ENCODE measurements at regions not wholly inside any gene's neighbourhood (a gene's known extent, or its start where the extent isn't known, plus 50 kb on each side); places are given as distances from the start of the nearest gene placed in this dataset.

DNA sequence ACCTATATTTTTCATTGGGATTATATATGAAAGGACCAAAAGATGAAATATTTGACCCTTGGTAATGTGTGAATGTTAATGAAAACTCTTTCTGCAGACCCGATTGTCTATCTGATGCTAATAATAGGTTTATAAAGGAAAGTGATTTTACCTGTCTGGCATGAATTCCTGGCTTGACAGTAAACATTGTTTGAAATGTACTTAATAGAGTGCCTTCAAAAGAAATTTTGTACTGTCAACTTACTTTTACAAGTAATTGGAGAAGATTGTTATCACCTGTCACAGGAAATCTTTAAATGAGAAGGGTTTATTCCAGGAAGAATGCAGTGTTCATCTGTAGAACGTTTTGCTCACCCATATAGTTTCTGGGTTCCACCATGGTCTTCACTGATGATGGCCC, 588.2 kb downstream of the INHBA start:
- H3K4me3 Mint-ChIP-seq: no peak overlapping the region
- H3K27ac Mint-ChIP-seq: no peak overlapping the region
- peaks cover 6% of the 10 kb centered on the region for H3K27me3 Mint-ChIP-seq
- H3K4me1 Mint-ChIP-seq: no peaks in the 10 kb centered on the region
- H3K36me3 Mint-ChIP-seq: no peaks in the 10 kb centered on the region
- no peaks in the 10 kb centered on the region for H3K9me3 Mint-ChIP-seq

DNA sequence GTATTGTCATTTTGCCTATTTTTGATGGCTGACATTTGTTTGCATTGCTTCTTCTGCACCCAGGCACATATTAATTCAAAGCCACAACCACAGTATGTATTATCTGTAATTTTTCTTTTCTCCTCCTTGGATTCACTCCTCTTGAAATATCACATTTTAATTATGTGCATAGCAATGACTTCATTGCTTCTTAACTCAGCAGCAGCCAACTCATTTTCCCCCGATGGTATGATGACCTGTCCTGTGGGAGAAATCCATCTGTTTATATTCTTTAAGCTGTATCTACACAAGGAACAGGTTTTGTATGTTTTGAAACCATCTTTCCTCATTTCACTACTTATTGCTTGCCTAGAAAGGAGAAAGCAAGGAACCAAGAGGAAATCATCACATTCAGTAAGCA, 588.8 kb downstream of the INHBA start:
- Mint-ChIP-seq H3K27ac (no peak overlapping the region), H3K9me3 (no peaks in the 10 kb centered on the region), H3K4me3 (no peak overlapping the region), H3K27me3 (peaks cover 6% of the 10 kb centered on the region), H3K36me3 (peaks cover 1% of the 10 kb centered on the region), H3K4me1 (no peaks in the 10 kb centered on the region)

DNA sequence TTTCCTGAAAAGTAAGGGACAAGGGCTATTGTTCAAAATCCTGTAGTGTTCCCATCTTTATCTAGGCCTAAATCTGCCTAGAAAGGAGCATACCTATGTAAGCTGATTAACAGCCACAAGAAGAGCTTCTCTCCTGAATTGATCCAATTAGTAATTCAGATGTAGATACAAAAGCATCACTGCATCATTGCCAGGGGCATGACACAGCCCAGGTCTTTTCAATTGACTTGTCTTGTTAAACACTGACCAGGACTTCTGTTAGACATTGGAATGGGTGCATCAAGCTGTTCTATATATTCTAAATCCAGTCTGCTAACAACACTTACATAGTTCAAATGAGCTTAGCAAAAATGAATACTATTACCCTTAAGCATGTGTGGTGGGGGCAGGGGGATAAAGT, 589.2 kb downstream of the INHBA start:
- H3K4me1 Mint-ChIP-seq: no peaks in the 10 kb centered on the region
- H3K36me3 Mint-ChIP-seq: peaks cover 1% of the 10 kb centered on the region
- H3K27ac Mint-ChIP-seq: no peak overlapping the region
- no peak overlapping the region for H3K4me3 Mint-ChIP-seq
- no peaks in the 10 kb centered on the region for H3K9me3 Mint-ChIP-seq
- H3K27me3 Mint-ChIP-seq: peaks cover 6% of the 10 kb centered on the region

DNA sequence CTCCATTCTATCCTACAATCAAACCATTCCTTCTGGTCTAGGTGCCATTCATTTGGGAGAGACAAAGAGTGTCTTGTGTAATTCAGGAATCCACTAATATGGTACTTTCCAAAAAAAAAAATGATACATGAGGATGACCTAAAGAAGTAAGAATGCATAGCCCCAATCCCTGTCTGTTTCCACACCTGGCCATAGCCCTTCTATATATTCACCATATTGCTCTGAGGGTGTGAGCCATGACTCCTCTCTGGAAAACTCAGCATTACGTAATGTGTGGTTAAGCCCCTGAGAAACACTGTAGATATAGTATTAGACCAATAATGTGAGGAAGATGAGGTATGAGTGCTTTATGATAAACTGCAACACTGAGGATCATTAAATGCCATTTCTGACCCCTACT, 592.7 kb downstream of the INHBA start:
- Mint-ChIP-seq H3K27me3 (peaks cover 6% of the 10 kb centered on the region), H3K36me3 (peaks cover 1% of the 10 kb centered on the region), H3K4me3 (no peak overlapping the region), H3K4me1 (peaks cover 0 to 1% (median 0%) of the 10 kb centered on the region in 3 donors), H3K27ac (no peak overlapping the region), H3K9me3 (no peaks in the 10 kb centered on the region)

DNA sequence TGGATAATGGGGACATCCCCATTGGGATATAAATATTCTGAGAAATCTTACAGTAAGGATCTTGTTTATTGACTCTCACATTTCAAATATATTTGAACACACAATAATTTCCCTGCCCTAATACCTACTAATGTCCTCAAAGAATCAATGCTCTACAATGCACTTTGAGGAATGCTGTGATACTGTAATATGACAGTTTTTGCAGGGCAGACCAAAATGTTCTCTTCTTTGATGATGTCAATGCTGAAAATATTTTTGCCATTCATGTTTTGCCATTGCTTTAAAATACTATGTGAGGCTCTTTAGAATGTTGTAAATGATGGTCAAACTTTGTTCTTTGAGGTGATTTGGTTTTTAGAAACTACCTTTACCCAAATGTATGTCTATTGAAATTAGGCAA, 594.1 kb downstream of the INHBA start:
- Mint-ChIP-seq H3K9me3 (no peaks in the 10 kb centered on the region), H3K36me3 (peaks cover 1% of the 10 kb centered on the region), H3K27me3 (peaks cover 6% of the 10 kb centered on the region), H3K4me1 (peaks cover 0 to 1% (median 0%) of the 10 kb centered on the region in 3 donors), H3K4me3 (no peak overlapping the region), H3K27ac (no peak overlapping the region)

DNA sequence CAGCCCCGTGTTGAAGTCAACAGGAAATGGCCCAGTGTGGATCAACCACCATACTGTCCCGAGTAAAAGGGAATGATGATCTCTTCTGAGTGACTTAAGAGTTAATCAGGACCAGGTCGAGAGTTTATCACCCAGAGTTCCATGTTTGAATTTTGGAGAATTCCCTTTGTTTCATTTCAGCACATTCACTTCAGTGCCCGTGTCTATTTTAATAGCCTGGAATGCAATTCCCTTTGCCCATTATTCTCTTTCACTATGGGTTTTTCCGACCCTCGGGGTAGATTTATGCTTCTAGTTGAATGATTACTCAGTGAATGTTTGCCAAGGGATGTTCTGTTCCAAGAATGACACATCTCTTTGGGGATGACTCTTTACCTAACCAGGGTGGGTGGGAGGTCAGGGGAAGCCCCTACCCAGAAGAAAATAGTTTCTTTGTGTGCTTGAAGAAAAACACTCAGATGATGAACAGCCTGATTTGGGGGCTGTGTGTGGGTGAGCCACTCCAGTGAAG, 594.9 kb downstream of the INHBA start:
- peaks cover 0 to 3% (median 0%) of the 10 kb centered on the region in 3 donors for H3K4me1 Mint-ChIP-seq

DNA sequence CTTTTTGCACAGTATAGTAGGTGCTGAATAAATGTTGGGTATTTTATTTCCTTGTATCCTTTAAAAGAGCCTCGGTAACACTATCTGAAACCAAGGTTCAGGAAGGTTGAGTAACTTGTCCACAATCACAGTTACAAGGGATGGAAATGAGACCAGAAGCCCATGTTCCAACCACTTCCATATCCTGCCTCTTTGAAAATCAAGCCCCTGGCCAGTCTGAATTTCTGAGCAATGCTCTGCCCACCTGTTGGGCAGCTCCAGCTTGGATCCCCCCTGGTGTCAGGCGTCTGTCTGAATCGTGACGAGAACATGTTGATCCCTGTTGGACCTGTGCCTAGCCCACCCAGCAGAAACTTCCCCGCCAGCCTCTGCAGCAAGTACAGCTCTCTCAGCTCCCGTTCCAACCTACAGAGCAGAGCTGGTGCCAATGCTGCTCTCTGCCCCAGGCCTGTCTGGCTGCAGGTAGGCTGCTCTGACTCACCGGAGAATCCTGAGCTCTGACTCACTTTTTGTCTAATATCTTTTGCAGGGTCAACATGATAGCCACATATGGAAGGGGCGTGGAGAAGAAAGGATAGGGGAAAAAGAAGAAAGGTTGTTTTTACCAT, 595.5 kb downstream of the INHBA start:
- Mint-ChIP-seq H3K9me3 (no peaks in the 10 kb centered on the region), H3K36me3 (peaks cover 1% of the 10 kb centered on the region), H3K27ac (no peak overlapping the region), H3K27me3 (peaks cover 6% of the 10 kb centered on the region), H3K4me3 (peak overlapping the region in 1 of 4 donors; percentile 9), H3K4me1 (peaks cover 0 to 3% (median 0%) of the 10 kb centered on the region in 3 donors)

More for the DNA sequence above, 594.9 kb downstream of the INHBA start:
- Mint-ChIP-seq H3K36me3 (peaks cover 1% of the 10 kb centered on the region), H3K4me3 (no peak overlapping the region), H3K9me3 (no peaks in the 10 kb centered on the region), H3K27me3 (peaks cover 6% of the 10 kb centered on the region), H3K27ac (no peak overlapping the region)

DNA sequence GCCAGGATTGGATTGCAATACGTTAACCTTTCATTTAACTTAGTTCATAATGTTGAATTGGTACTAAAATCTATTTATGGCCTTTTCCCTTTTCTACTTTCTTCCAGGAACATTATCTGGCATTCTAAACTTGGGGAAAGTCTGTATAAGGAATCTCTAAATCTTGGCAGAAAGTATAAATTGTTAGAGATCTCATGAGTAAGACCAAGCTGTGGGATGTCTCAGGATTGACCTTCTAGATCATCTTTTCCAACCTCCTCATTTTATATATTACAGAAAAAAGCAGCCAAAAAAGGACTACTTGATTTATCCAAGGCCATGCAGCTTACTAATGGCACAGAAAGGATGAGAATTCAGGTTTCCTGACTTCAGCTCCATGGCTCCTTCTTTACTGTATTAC, 598.3 kb downstream of the INHBA start:
- Mint-ChIP-seq H3K4me1 (peaks cover 0 to 3% (median 0%) of the 10 kb centered on the region in 3 donors), H3K27ac (no peak overlapping the region), H3K36me3 (peaks cover 1% of the 10 kb centered on the region), H3K9me3 (peaks cover 0 to 3% (median 0%) of the 10 kb centered on the region in 3 donors), H3K4me3 (no peak overlapping the region), H3K27me3 (no peaks in the 10 kb centered on the region)

DNA sequence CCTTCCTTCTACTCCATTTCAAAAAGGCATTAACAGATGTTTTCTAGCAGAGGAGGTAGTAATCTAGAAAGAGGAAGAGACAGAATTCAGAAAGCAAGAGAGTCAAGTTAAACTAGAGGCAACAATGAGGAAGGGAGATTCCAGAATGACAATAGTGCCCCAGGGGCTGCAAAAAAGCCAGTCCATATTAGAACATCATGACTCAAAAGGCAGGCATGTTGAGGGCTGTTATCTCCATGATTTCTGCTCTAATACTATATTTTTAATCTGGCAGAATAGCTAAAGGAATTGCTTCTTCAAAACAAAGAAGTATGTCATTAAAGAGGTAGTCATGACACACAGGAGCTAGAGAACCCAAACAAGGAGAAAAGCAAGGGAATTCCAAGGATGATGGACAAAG, 599.6 kb downstream of the INHBA start:
- no peak overlapping the region for H3K4me3 Mint-ChIP-seq
- no peaks in the 10 kb centered on the region for H3K36me3 Mint-ChIP-seq
- H3K4me1 Mint-ChIP-seq: peaks cover 0 to 3% (median 0%) of the 10 kb centered on the region in 3 donors
- H3K27ac Mint-ChIP-seq: no peak overlapping the region
- no peaks in the 10 kb centered on the region for H3K27me3 Mint-ChIP-seq
- peaks cover 0 to 3% (median 0%) of the 10 kb centered on the region in 3 donors for H3K9me3 Mint-ChIP-seq

DNA sequence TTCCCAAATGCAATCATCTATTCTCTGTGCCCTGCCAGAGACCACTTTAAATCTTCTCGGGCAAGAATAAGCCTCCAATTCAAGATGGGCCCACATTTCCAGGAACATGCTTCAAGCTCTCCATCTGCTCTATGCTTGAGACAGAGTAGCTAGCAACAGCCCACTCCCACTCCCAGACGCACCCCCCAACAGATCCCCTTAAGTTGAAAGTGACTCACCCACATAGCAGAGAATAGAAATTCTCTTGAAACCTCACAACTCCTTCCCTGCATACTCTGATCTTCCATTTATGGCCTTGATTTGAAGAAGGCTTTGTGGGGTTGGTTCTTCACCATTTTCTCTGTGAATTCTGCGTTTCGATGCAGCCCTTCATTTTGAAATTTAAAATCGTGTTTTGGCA, 604.0 kb downstream of the INHBA start:
- Mint-ChIP-seq H3K27ac (no peak overlapping the region), H3K27me3 (peaks cover 2% of the 10 kb centered on the region), H3K4me3 (no peak overlapping the region), H3K36me3 (no peaks in the 10 kb centered on the region), H3K4me1 (peaks cover 0 to 2% (median 0%) of the 10 kb centered on the region in 3 donors), H3K9me3 (peaks cover 0 to 3% (median 0%) of the 10 kb centered on the region in 3 donors)

DNA sequence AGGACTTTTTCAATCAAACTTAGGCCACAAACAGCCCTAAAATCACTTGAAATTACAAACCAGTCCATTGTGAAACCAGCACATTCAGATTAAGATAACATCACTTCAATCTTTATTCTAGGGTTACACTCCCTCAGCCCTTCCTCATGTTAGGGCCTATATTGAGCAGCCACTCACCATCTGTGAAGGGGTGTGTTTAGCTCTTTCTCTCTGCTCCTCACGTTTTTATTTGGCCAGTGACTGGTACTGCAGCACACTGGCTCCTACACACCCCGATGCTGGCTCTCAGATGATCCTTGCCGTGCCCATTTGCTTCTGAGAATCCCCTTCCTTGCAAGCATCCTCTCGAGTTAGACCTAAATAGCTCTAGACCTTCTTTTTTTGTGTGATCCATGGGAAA, 604.5 kb downstream of the INHBA start:
- H3K27ac Mint-ChIP-seq: no peak overlapping the region
- peaks cover 5% of the 10 kb centered on the region for H3K27me3 Mint-ChIP-seq
- peaks cover 0 to 2% (median 0%) of the 10 kb centered on the region in 3 donors for H3K4me1 Mint-ChIP-seq
- no peak overlapping the region for H3K4me3 Mint-ChIP-seq
- H3K36me3 Mint-ChIP-seq: no peaks in the 10 kb centered on the region
- H3K9me3 Mint-ChIP-seq: peaks cover 0 to 3% (median 0%) of the 10 kb centered on the region in 3 donors

DNA sequence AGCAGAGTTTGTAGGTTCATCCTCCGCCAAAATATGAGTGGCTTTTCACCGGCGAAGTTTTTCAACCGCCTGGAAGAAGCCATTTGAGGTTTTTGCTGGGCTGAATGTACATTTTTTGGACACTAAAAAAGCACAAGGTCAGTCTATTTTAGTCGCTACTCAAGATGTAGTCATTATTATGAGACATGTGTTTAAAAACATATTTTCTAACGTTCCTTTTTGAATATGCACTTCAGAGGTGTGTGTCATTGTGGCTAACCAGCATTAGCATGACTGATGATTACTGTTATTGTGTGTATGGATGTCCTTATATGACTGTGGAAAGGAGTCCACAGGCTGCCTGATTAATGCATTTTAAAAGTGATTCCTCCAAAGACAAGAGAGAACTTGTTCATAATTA, 605.4 kb downstream of the INHBA start:
- no peak overlapping the region for H3K4me3 Mint-ChIP-seq
- H3K27ac Mint-ChIP-seq: no peak overlapping the region
- H3K9me3 Mint-ChIP-seq: peaks cover 0 to 5% (median 0%) of the 10 kb centered on the region in 3 donors
- peaks cover 5% of the 10 kb centered on the region for H3K27me3 Mint-ChIP-seq
- no peaks in the 10 kb centered on the region for H3K4me1 Mint-ChIP-seq
- H3K36me3 Mint-ChIP-seq: no peaks in the 10 kb centered on the region

DNA sequence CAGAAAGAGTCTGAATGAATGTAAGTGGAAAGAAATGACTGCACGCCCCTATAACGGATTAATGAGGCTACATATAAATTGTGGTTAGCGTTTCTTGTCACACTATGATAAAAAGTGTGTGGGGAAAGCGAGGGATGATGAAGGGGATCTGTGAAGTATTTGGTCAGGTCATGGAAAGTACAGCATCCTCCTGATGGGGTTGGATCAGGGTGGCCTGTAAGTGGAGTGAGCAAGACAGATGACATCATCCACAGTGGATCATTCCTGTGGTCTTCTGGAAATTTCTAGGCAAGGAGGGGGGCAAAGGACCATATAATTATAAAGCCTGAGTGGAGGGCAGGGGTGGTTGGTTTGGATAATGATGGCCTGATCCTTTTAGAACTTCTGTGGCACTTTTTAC, 606.0 kb downstream of the INHBA start:
- H3K27ac Mint-ChIP-seq: no peak overlapping the region

DNA sequence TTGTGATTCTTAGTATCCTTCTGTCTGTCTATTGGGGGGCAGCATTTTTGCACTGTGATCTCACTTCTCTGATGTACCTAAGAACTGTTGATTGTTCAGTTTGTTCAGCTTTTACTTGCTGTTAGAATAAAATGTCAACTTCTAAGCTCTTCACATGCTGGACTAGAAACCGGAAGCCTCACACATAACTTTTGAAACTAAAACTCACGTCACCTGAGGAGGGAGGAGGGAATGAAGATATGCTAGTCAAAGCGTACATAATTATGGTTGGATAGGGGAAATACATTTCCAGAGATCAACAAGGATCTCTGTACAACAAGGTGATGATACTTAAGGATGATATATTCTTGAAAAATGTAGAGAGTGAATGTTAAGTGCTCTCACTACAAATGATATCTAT, 609.7 kb downstream of the INHBA start:
- H3K27me3 Mint-ChIP-seq: peaks cover 5% of the 10 kb centered on the region
- H3K27ac Mint-ChIP-seq: no peak overlapping the region
- no peaks in the 10 kb centered on the region for H3K4me1 Mint-ChIP-seq
- no peak overlapping the region for H3K4me3 Mint-ChIP-seq
- peaks cover 0 to 9% (median 4%) of the 10 kb centered on the region in 3 donors for H3K9me3 Mint-ChIP-seq
- H3K36me3 Mint-ChIP-seq: no peaks in the 10 kb centered on the region

More for the DNA sequence above, 606.0 kb downstream of the INHBA start:
- Mint-ChIP-seq H3K4me3 (no peak overlapping the region), H3K36me3 (no peaks in the 10 kb centered on the region), H3K4me1 (no peaks in the 10 kb centered on the region), H3K27me3 (peaks cover 5% of the 10 kb centered on the region), H3K9me3 (peaks cover 0 to 5% (median 0%) of the 10 kb centered on the region in 3 donors)

DNA sequence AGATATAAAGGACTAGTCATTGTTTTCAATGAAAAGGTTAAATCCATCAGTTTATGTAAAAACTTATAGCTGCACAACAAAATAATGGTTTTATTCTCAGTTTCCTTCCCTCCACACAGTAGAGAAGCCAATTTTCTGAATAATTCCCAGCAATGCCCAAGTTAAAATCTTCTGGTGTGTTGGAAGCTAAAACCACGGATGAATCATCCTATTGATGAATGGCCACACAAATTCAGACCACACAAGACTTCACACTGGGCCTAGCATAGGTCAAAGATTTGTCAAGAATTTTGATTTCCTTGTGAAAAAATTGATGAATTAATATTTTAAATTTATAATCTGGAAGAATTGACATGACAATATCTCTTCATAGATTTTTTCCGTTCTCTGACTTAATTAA, 617.6 kb downstream of the INHBA start:
- Mint-ChIP-seq H3K9me3 (peaks cover 0 to 9% (median 2%) of the 10 kb centered on the region in 3 donors), H3K4me3 (no peak overlapping the region), H3K4me1 (no peaks in the 10 kb centered on the region), H3K36me3 (no peaks in the 10 kb centered on the region), H3K27me3 (no peaks in the 10 kb centered on the region), H3K27ac (no peak overlapping the region)

DNA sequence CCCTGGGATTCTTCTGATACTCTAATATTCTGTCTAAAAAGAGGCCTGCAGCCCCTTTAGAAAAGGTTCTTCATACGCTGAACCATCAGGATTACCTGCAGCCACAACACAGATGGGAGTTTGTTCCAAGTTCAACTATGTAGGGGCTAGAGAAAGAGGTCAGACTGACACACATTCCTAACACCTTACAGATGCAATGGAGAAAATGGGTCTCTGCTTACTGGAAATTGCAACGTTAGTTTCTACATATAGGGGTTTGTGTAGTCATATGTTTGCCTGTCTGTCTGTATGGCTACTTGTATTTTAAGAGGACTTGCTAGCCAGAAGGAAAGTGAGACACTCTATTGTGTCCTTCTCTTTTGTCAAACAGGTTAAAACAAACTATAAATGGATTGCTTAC, 618.5 kb downstream of the INHBA start:
- Mint-ChIP-seq H3K36me3 (no peaks in the 10 kb centered on the region), H3K27ac (no peak overlapping the region), H3K4me1 (no peaks in the 10 kb centered on the region), H3K9me3 (peaks cover 0 to 7% (median 2%) of the 10 kb centered on the region in 3 donors), H3K4me3 (no peak overlapping the region), H3K27me3 (no peaks in the 10 kb centered on the region)

Data from IgD-negative memory B cell (primary cell).